ENCODE measurements at regions not wholly inside any gene's neighbourhood (a gene's known extent, or its start where the extent isn't known, plus 50 kb on each side); places are given as distances from the start of the nearest gene placed in this dataset.

DNA sequence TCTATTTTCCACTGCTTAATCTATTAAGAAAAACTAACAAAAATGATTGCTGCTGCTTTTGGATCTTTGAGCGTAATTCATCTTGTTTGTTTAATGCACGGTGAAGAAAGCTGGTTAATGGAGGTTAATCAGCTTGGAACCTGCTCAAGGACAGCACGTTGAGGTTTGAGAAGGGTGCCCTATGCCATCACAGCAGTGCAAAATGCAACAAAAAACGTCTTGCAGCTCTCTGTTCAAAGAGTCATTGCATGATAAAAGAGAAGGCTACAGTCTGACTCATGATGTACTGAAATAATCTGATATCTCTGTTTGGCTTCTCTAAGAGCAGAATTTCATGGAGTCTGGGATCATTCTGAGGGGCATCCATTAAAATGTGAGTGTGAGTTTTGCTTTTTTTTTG, 80.6 kb upstream of the PREP start:
- Histone ChIP-seq H3K36me3 (ENCODE audit: control insufficient read depth, low read length) (no peaks in the 10 kb centered on the region), H3K79me2 (ENCODE audit: control insufficient read depth, low read length) (no peaks in the 10 kb centered on the region), H3K4me3 (ENCODE audit: low read length) (no peak overlapping the region), H3K4me1 (ENCODE audit: control insufficient read depth, low read length) (no peaks in the 10 kb centered on the region), H3K9me2 (replicated peaks; ENCODE audit: control insufficient read depth, low read length) (no peaks in the 10 kb centered on the region), H3K27ac (ENCODE audit: low read depth, low read length) (no peak overlapping the region), H3F3A (ENCODE audit: control insufficient read depth, insufficient read depth) (no peaks in the 10 kb centered on the region), H3K4me2 (ENCODE audit: low read length) (no peak overlapping the region), H4K20me1 (ENCODE audit: control insufficient read depth, insufficient read depth, low read depth, low read length) (no peaks in the 10 kb centered on the region), H3K9me3 (ENCODE audit: control insufficient read depth, insufficient read depth, low read length) (no peaks in the 10 kb centered on the region), H3K27me3 (ENCODE audit: control insufficient read depth, low read length) (peaks cover 5% of the 10 kb centered on the region; the same call in 1 of the 2 replicates)
- TF ChIP-seq EZH2phosphoT487 (IDR thresholded peaks at IDR 0.05; ENCODE audit: borderline replicate concordance, low read length) (no peak), CTCF (IDR thresholded peaks at IDR 0.05; ENCODE audit: low read depth, low read length, poor library complexity, severe bottlenecking) (no peak)

DNA sequence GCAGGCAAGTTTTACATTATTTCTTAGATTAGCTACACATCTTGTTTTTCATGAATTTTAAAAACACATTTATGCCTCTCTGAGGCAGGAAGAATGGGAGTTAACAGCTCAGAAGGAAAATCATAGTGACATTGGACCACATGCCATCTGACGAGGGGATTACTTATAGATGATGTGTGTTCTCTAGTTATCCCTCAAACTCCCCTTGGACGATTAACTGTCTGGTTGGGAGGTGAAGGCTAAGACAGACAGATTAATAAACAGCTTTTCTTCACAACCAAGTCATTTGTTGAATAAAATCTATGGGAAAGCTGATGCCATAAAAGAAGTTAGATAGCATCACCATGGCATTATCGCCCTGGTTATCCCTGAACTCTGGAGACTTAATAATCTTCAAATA, 80.0 kb upstream of the PREP start:
- Histone ChIP-seq H3K79me2 (ENCODE audit: control insufficient read depth, low read length) (no peaks in the 10 kb centered on the region), H3K9me3 (ENCODE audit: control insufficient read depth, insufficient read depth, low read length) (no peaks in the 10 kb centered on the region), H3K4me1 (ENCODE audit: control insufficient read depth, low read length) (no peaks in the 10 kb centered on the region), H4K20me1 (ENCODE audit: control insufficient read depth, insufficient read depth, low read depth, low read length) (no peaks in the 10 kb centered on the region), H3K4me3 (ENCODE audit: low read length) (no peak overlapping the region), H3K4me2 (ENCODE audit: low read length) (no peak overlapping the region), H3F3A (ENCODE audit: control insufficient read depth, insufficient read depth) (no peaks in the 10 kb centered on the region), H3K27me3 (ENCODE audit: control insufficient read depth, low read length) (peaks cover 5% of the 10 kb centered on the region; the same call in 1 of the 2 replicates), H3K9me2 (replicated peaks; ENCODE audit: control insufficient read depth, low read length) (no peaks in the 10 kb centered on the region), H3K27ac (ENCODE audit: low read depth, low read length) (no peak overlapping the region), H3K36me3 (ENCODE audit: control insufficient read depth, low read length) (no peaks in the 10 kb centered on the region)
- TF ChIP-seq CTCF (IDR thresholded peaks at IDR 0.05; ENCODE audit: low read depth, low read length, poor library complexity, severe bottlenecking) = no peak
- no peak for TF ChIP-seq EZH2phosphoT487 (IDR thresholded peaks at IDR 0.05; ENCODE audit: borderline replicate concordance, low read length)

- Histone ChIP-seq H3K27ac (ENCODE audit: low read depth, low read length) (no peak overlapping the region), H3K9me2 (replicated peaks; ENCODE audit: control insufficient read depth, low read length) (no peaks in the 10 kb centered on the region), H3K4me3 (ENCODE audit: low read length) (no peak overlapping the region), H3K4me2 (ENCODE audit: low read length) (no peak overlapping the region), H4K20me1 (ENCODE audit: control insufficient read depth, insufficient read depth, low read depth, low read length) (no peaks in the 10 kb centered on the region), H3K9me3 (ENCODE audit: control insufficient read depth, insufficient read depth, low read length) (no peaks in the 10 kb centered on the region), H3K4me1 (ENCODE audit: control insufficient read depth, low read length) (no peaks in the 10 kb centered on the region), H3K79me2 (ENCODE audit: control insufficient read depth, low read length) (no peaks in the 10 kb centered on the region), H3F3A (ENCODE audit: control insufficient read depth, insufficient read depth) (no peaks in the 10 kb centered on the region), H3K36me3 (ENCODE audit: control insufficient read depth, low read length) (no peaks in the 10 kb centered on the region), H3K27me3 (ENCODE audit: control insufficient read depth, low read length) (peaks cover 5% of the 10 kb centered on the region; the same call in 1 of the 2 replicates)
- no peak for TF ChIP-seq CTCF (IDR thresholded peaks at IDR 0.05; ENCODE audit: low read depth, low read length, poor library complexity, severe bottlenecking)
- no peak for TF ChIP-seq EZH2phosphoT487 (IDR thresholded peaks at IDR 0.05; ENCODE audit: borderline replicate concordance, low read length)
These were observed 79.5 kb upstream of the PREP start for GRCh38 chr6:105482227-105482844.

Data from DOHH2 (cell line).